ENCODE measurements at regions not wholly inside any gene's neighbourhood (a gene's known extent, or its start where the extent isn't known, plus 50 kb on each side); places are given as distances from the start of the nearest gene placed in this dataset.

GRCh38 chr14:38973083-38973700 lies 129.8 kb downstream of the SEC23A start:
- H3K27ac Mint-ChIP-seq (ENCODE audit: low read depth, unreplicated experiment), result no peak overlapping the region
- BruUV-seq (replicated peaks), result no TSS peak
- intact Hi-C loops (cut with micrococcal nuclease), result no loop called here
- POLR2A ChIA-PET, result no interaction called here
- no peak overlapping the region for H3K4me3 Mint-ChIP-seq (ENCODE audit: unreplicated experiment)
- CTCF ChIA-PET, result interaction anchor here (0.6 kb wide), 2 partner anchors 31 to 1739 kb away, joined by 3 read pairs; no protein-coding TSS in a partner anchor
- no peaks in the 10 kb centered on the region for H3K36me3 Mint-ChIP-seq (ENCODE audit: insufficient read depth, unreplicated experiment)
- DNase-seq (ENCODE audit: unreplicated experiment), result no peak
- H3K27me3 Mint-ChIP-seq (ENCODE audit: insufficient read depth, unreplicated experiment), result peaks cover 20% of the 10 kb centered on the region
- H3K9me3 Mint-ChIP-seq (ENCODE audit: unreplicated experiment), result peaks cover 5% of the 10 kb centered on the region
- no peak for TF ChIP-seq CTCF (IDR thresholded peaks at IDR 0.05; ENCODE audit: unreplicated experiment)
- no peaks in the 10 kb centered on the region for H3K4me1 Mint-ChIP-seq (ENCODE audit: insufficient read depth, unreplicated experiment)

- no peak for DNase-seq (ENCODE audit: unreplicated experiment)
- CTCF ChIA-PET, result no interaction called here
- POLR2A ChIA-PET, result no interaction called here
- Mint-ChIP-seq H3K4me1 (ENCODE audit: insufficient read depth, unreplicated experiment) (no peaks in the 10 kb centered on the region), H3K27ac (ENCODE audit: low read depth, unreplicated experiment) (no peak overlapping the region), H3K9me3 (ENCODE audit: unreplicated experiment) (no peaks in the 10 kb centered on the region), H3K36me3 (ENCODE audit: insufficient read depth, unreplicated experiment) (no peaks in the 10 kb centered on the region), H3K4me3 (ENCODE audit: unreplicated experiment) (no peak overlapping the region), H3K27me3 (ENCODE audit: insufficient read depth, unreplicated experiment) (peaks cover 13% of the 10 kb centered on the region)
- BruUV-seq (replicated peaks), result no TSS peak
- TF ChIP-seq CTCF (IDR thresholded peaks at IDR 0.05; ENCODE audit: unreplicated experiment), result no peak
- intact Hi-C loops (cut with micrococcal nuclease), result no loop called here
These were observed 130.5 kb downstream of the SEC23A start for GRCh38 chr14:38972511-38972910.

GRCh38 chr14:38971258-38971921 lies 131.6 kb downstream of the SEC23A start:
- intact Hi-C loops (cut with micrococcal nuclease), result no loop called here
- no peaks in the 10 kb centered on the region for H3K4me1 Mint-ChIP-seq (ENCODE audit: insufficient read depth, unreplicated experiment)
- no peaks in the 10 kb centered on the region for H3K9me3 Mint-ChIP-seq (ENCODE audit: unreplicated experiment)
- BruUV-seq (replicated peaks), result no TSS peak
- H3K27me3 Mint-ChIP-seq (ENCODE audit: insufficient read depth, unreplicated experiment), result peaks cover 2% of the 10 kb centered on the region
- POLR2A ChIA-PET, result interaction anchor here (0.7 kb wide), 1 partner anchor 313 kb away, joined by 3 read pairs; no protein-coding TSS in a partner anchor
- H3K4me3 Mint-ChIP-seq (ENCODE audit: unreplicated experiment), result no peak overlapping the region
- no peak overlapping the region for H3K27ac Mint-ChIP-seq (ENCODE audit: low read depth, unreplicated experiment)
- CTCF ChIA-PET, result no interaction called here
- no peak for DNase-seq (ENCODE audit: unreplicated experiment)
- no peaks in the 10 kb centered on the region for H3K36me3 Mint-ChIP-seq (ENCODE audit: insufficient read depth, unreplicated experiment)
- no peak for TF ChIP-seq CTCF (IDR thresholded peaks at IDR 0.05; ENCODE audit: unreplicated experiment)

- H3K4me1 Mint-ChIP-seq (ENCODE audit: insufficient read depth, unreplicated experiment), result no peaks in the 10 kb centered on the region
- no peak for TF ChIP-seq CTCF (IDR thresholded peaks at IDR 0.05; ENCODE audit: unreplicated experiment)
- H3K27me3 Mint-ChIP-seq (ENCODE audit: insufficient read depth, unreplicated experiment), result no peaks in the 10 kb centered on the region
- BruUV-seq (replicated peaks), result no TSS peak
- no peak overlapping the region for H3K27ac Mint-ChIP-seq (ENCODE audit: low read depth, unreplicated experiment)
- DNase-seq (ENCODE audit: unreplicated experiment), result peak; percentile 8
- ChIA-PET CTCF (interaction anchor here (0.6 kb wide), 1 partner anchor 579 kb away, joined by 5 read pairs; no protein-coding TSS in a partner anchor), POLR2A (no interaction called here)
- H3K9me3 Mint-ChIP-seq (ENCODE audit: unreplicated experiment), result no peaks in the 10 kb centered on the region
- intact Hi-C loops (cut with micrococcal nuclease), result no loop called here
- no peaks in the 10 kb centered on the region for H3K36me3 Mint-ChIP-seq (ENCODE audit: insufficient read depth, unreplicated experiment)
- no peak overlapping the region for H3K4me3 Mint-ChIP-seq (ENCODE audit: unreplicated experiment)
These were observed 138.4 kb downstream of the SEC23A start for GRCh38 chr14:38964630-38965029.

Measured in MCF 10A (cell line).